Prostate gland (tissue), 2 donors: ENCODE measurements at regions not wholly inside any gene's neighbourhood (a gene's known extent, or its start where the extent isn't known, plus 50 kb on each side); places are given as distances from the start of the nearest gene placed in this dataset.

ENCODE experiments used
- POLR2A ChIP-seq: fragments of 450-650 bp; IDR thresholded peaks from one replicate; pipeline ENCODE4 v1.6.1; 2016; ENCODE audit warnings: antibody characterized with exemption, mild to moderate bottlenecking
- POLR2AphosphoS5 ChIP-seq: sonication (generic); formaldehyde crosslinking; IDR thresholded peaks from one replicate; pipeline ENCODE4 v1.6.1; 2017; ENCODE audit warnings: antibody characterized with exemption
- TF ChIP-seq, protein P1 (sequence below), 4 experiments: fragments of 200-600 bp in 2 of 4; fragments of 450-650 bp in 2 of 4; sonication (generic) in 2 of 4; IDR thresholded peaks; 1 replicate in 3 of 4; 2 replicates in 1 of 4; pipeline ENCODE4 v1.5.1; 2016 to 2019; ENCODE audit warnings: antibody characterized with exemption in 4 of 4, mild to moderate bottlenecking in 2 of 4, moderate library complexity in 2 of 4

DNA sequence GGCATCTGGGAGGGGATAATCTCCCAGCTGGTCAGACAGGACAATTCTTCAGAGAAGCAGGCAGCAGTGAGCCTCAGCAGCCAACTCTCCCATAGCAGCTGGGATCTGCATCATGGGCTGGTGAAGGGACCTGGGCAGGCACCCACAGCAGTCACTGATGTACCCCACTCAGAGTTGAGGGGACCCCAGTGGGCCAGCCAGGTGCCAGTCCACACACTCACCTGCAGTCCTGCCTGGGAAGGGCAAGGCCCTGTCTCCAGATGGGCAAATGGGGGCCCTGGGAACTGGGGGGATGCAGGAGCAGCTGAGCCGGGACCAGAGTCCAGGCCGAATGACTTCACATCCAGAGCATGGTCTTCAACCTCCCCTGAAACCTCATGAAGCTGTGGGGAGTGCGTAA, 170.4 kb downstream of the ZFP36L2 start:
- TF ChIP-seq, protein P1, sequence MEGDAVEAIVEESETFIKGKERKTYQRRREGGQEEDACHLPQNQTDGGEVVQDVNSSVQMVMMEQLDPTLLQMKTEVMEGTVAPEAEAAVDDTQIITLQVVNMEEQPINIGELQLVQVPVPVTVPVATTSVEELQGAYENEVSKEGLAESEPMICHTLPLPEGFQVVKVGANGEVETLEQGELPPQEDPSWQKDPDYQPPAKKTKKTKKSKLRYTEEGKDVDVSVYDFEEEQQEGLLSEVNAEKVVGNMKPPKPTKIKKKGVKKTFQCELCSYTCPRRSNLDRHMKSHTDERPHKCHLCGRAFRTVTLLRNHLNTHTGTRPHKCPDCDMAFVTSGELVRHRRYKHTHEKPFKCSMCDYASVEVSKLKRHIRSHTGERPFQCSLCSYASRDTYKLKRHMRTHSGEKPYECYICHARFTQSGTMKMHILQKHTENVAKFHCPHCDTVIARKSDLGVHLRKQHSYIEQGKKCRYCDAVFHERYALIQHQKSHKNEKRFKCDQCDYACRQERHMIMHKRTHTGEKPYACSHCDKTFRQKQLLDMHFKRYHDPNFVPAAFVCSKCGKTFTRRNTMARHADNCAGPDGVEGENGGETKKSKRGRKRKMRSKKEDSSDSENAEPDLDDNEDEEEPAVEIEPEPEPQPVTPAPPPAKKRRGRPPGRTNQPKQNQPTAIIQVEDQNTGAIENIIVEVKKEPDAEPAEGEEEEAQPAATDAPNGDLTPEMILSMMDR (IDR thresholded peaks at IDR 0.05): no peak
- TF ChIP-seq POLR2A: no peak
- TF ChIP-seq POLR2AphosphoS5: no peak
